CD4-positive, alpha-beta T cell (primary cell): ENCODE measurements at regions not wholly inside any gene's neighbourhood (a gene's known extent, or its start where the extent isn't known, plus 50 kb on each side); places are given as distances from the start of the nearest gene placed in this dataset.

ENCODE experiments used
- ATAC-seq: fragments of 200-7000 bp; cut with Tn5 transposase; one replicate; pipeline ENCODE4 v1.10.0; 2022; ENCODE audit warnings: mild to moderate bottlenecking; ENCODE audit not compliant: poor library complexity
- CTCF ChIA-PET: fragments of 350-600 bp; sonication (Branson Sonifier 250); formaldehyde crosslinking; loops from one replicate; lab custom pipeline; 2021; ENCODE audit warnings: antibody characterized with exemption, inconsistent platforms; lab: Charles Lee
- POLR2A ChIA-PET: fragments of 350-600 bp; sonication (Branson Sonifier 250); formaldehyde crosslinking; loops from one replicate; lab custom pipeline; 2021; ENCODE audit warnings: antibody characterized with exemption, inconsistent platforms; lab: Charles Lee
- DNase-seq, 14 experiments: peaks; one replicate each; pipeline ENCODE4 v3.0.0-alpha.2; 2013 to 2020; ENCODE audit warnings: mixed read lengths in 2 of 14
- H3K27ac ChIP-seq, 2 donors: one replicate each; pipeline versions ENCODE4 v1.5.1 to v1.7.0; 2013; ENCODE audit warnings: low read length in 2 of 2, low read depth in 1 of 2, mild to moderate bottlenecking in 1 of 2
- H3K27me3 ChIP-seq, 2 experiments: 1 replicate in 1 of 2; 2 replicates in 1 of 2; pipeline versions ENCODE4 v1.6.1 to v1.7.0; 2013; ENCODE audit warnings: low read length in 2 of 2, control low read depth in 1 of 2, mild to moderate bottlenecking in 1 of 2, moderate library complexity in 1 of 2; ENCODE audit not compliant: insufficient read depth in 2 of 2, control insufficient read depth in 1 of 2
- H3K36me3 ChIP-seq: one replicate; pipeline ENCODE4 v1.6.1; 2013; ENCODE audit warnings: low read length, control low read depth; ENCODE audit not compliant: insufficient read depth
- H3K4me1 ChIP-seq: one replicate; pipeline ENCODE4 v1.6.1; 2013; ENCODE audit warnings: low read length, control low read depth; ENCODE audit not compliant: insufficient read depth
- H3K4me3 ChIP-seq: one replicate; pipeline ENCODE4 v1.5.1; 2013; ENCODE audit warnings: mild to moderate bottlenecking, low read length, moderate library complexity
- H3K9me3 ChIP-seq, 2 experiments: 1 replicate in 1 of 2; 2 replicates in 1 of 2; pipeline versions ENCODE4 v1.6.1 to v1.7.0; 2013; ENCODE audit warnings: low read length in 2 of 2, mild to moderate bottlenecking in 2 of 2, control low read depth in 1 of 2, moderate library complexity in 1 of 2; ENCODE audit not compliant: control insufficient read depth in 1 of 2, insufficient read depth in 1 of 2
- H3K27ac Mint-ChIP-seq: one replicate; pipeline ENCODE4 v1.8.0; 2020; ENCODE audit warnings: mixed read lengths
- H3K27me3 Mint-ChIP-seq: one replicate; pipeline ENCODE4 v1.8.0; 2021; ENCODE audit warnings: mixed read lengths
- H3K36me3 Mint-ChIP-seq: one replicate; pipeline ENCODE4 v1.8.0; 2021; ENCODE audit warnings: low read depth, mixed read lengths
- H3K4me1 Mint-ChIP-seq: one replicate; pipeline ENCODE4 v1.8.0; 2021; ENCODE audit warnings: low read depth, mixed read lengths
- H3K4me3 Mint-ChIP-seq: one replicate; pipeline ENCODE4 v1.8.0; 2020; ENCODE audit warnings: mild to moderate bottlenecking, mixed read lengths
- H3K9me3 Mint-ChIP-seq: one replicate; pipeline ENCODE4 v1.8.0; 2020; ENCODE audit warnings: mixed read lengths
- intact Hi-C, 2 experiments: fragments of 100-400 bp; cut with DNase I in 1 of 2; cut with micrococcal nuclease in 1 of 2; formaldehyde crosslinking; loops; one replicate each; pipeline versions ENCODE4 v1.15.1 to v1.9.0; 2023 to 2025; cut with DNase I, micrococcal nuclease
- TF ChIP-seq, protein P1 (sequence below): fragments of 200-600 bp; IDR thresholded peaks from one replicate; pipeline ENCODE4 v1.8.0; 2022; ENCODE audit warnings: antibody characterized with exemption, mild to moderate bottlenecking

- Histone ChIP-seq H3K4me1 (peaks cover 31% of the 10 kb centered on the region), H3K4me3 (no peak overlapping the region), H3K27me3 (no peaks in the 10 kb centered on the region), H3K9me3 (no peaks in the 10 kb centered on the region), H3K36me3 (no peaks in the 10 kb centered on the region), H3K27ac (no peak overlapping the region)
- ChIA-PET POLR2A (no interaction called here), CTCF (no interaction called here)
- H3K27ac Mint-ChIP-seq: no peak overlapping the region
- no peak overlapping the region for H3K4me3 Mint-ChIP-seq
- intact Hi-C loops: no loop called here
- DNase-seq: no peak
- H3K27me3 Mint-ChIP-seq: no peaks in the 10 kb centered on the region
- peaks cover 29% of the 10 kb centered on the region for H3K4me1 Mint-ChIP-seq
- TF ChIP-seq, protein P1, sequence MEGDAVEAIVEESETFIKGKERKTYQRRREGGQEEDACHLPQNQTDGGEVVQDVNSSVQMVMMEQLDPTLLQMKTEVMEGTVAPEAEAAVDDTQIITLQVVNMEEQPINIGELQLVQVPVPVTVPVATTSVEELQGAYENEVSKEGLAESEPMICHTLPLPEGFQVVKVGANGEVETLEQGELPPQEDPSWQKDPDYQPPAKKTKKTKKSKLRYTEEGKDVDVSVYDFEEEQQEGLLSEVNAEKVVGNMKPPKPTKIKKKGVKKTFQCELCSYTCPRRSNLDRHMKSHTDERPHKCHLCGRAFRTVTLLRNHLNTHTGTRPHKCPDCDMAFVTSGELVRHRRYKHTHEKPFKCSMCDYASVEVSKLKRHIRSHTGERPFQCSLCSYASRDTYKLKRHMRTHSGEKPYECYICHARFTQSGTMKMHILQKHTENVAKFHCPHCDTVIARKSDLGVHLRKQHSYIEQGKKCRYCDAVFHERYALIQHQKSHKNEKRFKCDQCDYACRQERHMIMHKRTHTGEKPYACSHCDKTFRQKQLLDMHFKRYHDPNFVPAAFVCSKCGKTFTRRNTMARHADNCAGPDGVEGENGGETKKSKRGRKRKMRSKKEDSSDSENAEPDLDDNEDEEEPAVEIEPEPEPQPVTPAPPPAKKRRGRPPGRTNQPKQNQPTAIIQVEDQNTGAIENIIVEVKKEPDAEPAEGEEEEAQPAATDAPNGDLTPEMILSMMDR: no peak
- no peaks in the 10 kb centered on the region for H3K9me3 Mint-ChIP-seq
- H3K36me3 Mint-ChIP-seq: no peaks in the 10 kb centered on the region
- no peak for ATAC-seq
Measured at GRCh38 chr11:10625281-10625981, 57.0 kb upstream of the LYVE1 start.

GRCh38 chr11:10623797-10624761 lies 55.6 kb upstream of the LYVE1 start:
- H3K27me3 ChIP-seq: no peaks in the 10 kb centered on the region
- H3K27ac ChIP-seq: no peak overlapping the region
- H3K9me3 Mint-ChIP-seq: no peaks in the 10 kb centered on the region
- CTCF ChIA-PET: no interaction called here
- H3K27ac Mint-ChIP-seq: peak overlapping the region; percentile 75
- TF ChIP-seq, protein P1: no peak
- DNase-seq (no peak), ATAC-seq (no peak)
- H3K27me3 Mint-ChIP-seq: no peaks in the 10 kb centered on the region
- H3K4me3 ChIP-seq: no peak overlapping the region
- POLR2A ChIA-PET: no interaction called here
- H3K36me3 Mint-ChIP-seq: no peaks in the 10 kb centered on the region
- no peaks in the 10 kb centered on the region for H3K9me3 ChIP-seq
- peaks cover 31% of the 10 kb centered on the region for H3K4me1 ChIP-seq
- no peaks in the 10 kb centered on the region for H3K36me3 ChIP-seq
- intact Hi-C loops: no loop called here
- no peak overlapping the region for H3K4me3 Mint-ChIP-seq
- H3K4me1 Mint-ChIP-seq: peaks cover 29% of the 10 kb centered on the region

DNA sequence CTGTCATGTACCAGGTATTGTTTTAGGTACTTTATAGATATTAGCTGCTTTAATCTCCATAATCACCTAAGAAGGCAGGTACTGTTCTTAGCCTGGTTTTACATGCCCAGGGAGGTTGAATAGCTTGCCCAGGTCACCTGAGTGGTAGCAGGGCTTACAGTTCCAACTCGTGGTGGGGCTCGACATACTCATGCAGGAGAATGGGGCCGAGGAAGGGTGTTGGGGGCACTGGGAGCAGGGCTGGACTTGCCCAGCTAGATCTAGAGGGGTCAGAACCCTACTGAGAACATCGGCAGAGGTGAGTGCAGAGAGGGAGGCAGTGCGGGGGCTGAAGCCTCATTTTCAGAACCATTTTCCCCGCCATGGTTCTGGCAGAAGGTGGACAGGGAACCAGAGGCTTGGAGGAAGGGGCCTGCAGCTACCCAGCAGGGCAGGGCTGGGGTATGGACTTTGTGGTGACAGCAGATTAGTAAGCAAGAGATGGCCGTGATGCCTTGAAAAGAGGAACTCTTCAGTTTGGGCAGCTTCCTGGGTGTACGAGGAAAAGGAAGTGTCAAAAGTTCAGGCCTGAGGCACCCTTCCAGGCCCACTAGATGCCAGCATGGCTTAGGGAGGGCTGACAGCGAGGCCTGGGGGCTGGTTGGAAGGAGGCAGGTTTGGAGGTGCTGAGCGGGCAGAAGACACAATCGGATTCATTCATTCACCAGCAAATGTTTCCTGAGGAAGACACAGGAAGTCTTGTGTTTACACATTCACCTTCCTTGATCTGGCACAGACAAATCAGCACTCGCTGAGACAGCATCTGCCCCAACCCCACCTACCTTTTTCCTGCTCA lies 54.7 kb upstream of the LYVE1 start:
- H3K9me3 Mint-ChIP-seq: no peaks in the 10 kb centered on the region
- ATAC-seq (peak; percentile 73), DNase-seq (peak in 6 of 14 experiments; percentile 8 to 63 (median 46))
- Histone ChIP-seq H3K9me3 (no peaks in the 10 kb centered on the region), H3K4me3 (no peak overlapping the region), H3K27me3 (no peaks in the 10 kb centered on the region), H3K4me1 (peaks cover 22% of the 10 kb centered on the region), H3K36me3 (no peaks in the 10 kb centered on the region), H3K27ac (peak overlapping the region in 1 of 2 donors; percentile 7)
- CTCF ChIA-PET: no interaction called here
- peak overlapping the region; percentile 54 for H3K4me3 Mint-ChIP-seq
- H3K4me1 Mint-ChIP-seq: peaks cover 29% of the 10 kb centered on the region
- H3K27me3 Mint-ChIP-seq: no peaks in the 10 kb centered on the region
- no peaks in the 10 kb centered on the region for H3K36me3 Mint-ChIP-seq
- intact Hi-C loops: no loop called here
- TF ChIP-seq, protein P1: no peak
- POLR2A ChIA-PET: no interaction called here
- H3K27ac Mint-ChIP-seq: peak overlapping the region; percentile 75
